GM10266 (cell line): ENCODE measurements at regions not wholly inside any gene's neighbourhood (a gene's known extent, or its start where the extent isn't known, plus 50 kb on each side); places are given as distances from the start of the nearest gene placed in this dataset.

Source experiments
- DNase-seq: peaks from one replicate; pipeline ENCODE4 v3.0.0; 2012; ENCODE audit errors: extremely low spot score
- TF ChIP-seq, protein P1 (sequence below): IDR thresholded peaks from 2 replicates; pipeline ENCODE4 v1.5.1; 2012; ENCODE audit warnings: mild to moderate bottlenecking, low read depth; ENCODE audit not compliant: control insufficient read depth, insufficient read depth; ENCODE audit errors: missing control alignments

DNA sequence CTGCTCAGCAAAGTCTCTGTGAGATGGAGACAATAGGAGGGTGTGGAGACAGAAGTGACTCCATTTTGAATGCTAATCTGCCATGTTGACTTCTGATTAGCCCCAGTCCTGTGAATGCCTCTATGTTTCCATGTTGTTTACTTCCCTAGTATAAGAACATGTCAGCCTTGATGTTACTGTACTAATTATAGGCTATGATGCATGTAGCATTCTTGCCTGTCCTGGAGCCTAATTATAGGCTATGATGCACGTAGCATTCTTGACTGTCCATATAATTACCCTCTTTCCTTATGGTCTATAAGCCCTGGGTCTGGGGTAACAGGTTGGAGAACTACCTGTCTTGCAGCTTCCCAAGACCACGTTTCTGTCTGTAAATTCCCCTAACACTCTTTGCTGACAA lies 353.3 kb upstream of the CLINT1 start:
- no peak for DNase-seq
- TF ChIP-seq, protein P1, sequence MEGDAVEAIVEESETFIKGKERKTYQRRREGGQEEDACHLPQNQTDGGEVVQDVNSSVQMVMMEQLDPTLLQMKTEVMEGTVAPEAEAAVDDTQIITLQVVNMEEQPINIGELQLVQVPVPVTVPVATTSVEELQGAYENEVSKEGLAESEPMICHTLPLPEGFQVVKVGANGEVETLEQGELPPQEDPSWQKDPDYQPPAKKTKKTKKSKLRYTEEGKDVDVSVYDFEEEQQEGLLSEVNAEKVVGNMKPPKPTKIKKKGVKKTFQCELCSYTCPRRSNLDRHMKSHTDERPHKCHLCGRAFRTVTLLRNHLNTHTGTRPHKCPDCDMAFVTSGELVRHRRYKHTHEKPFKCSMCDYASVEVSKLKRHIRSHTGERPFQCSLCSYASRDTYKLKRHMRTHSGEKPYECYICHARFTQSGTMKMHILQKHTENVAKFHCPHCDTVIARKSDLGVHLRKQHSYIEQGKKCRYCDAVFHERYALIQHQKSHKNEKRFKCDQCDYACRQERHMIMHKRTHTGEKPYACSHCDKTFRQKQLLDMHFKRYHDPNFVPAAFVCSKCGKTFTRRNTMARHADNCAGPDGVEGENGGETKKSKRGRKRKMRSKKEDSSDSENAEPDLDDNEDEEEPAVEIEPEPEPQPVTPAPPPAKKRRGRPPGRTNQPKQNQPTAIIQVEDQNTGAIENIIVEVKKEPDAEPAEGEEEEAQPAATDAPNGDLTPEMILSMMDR: no peak

DNA sequence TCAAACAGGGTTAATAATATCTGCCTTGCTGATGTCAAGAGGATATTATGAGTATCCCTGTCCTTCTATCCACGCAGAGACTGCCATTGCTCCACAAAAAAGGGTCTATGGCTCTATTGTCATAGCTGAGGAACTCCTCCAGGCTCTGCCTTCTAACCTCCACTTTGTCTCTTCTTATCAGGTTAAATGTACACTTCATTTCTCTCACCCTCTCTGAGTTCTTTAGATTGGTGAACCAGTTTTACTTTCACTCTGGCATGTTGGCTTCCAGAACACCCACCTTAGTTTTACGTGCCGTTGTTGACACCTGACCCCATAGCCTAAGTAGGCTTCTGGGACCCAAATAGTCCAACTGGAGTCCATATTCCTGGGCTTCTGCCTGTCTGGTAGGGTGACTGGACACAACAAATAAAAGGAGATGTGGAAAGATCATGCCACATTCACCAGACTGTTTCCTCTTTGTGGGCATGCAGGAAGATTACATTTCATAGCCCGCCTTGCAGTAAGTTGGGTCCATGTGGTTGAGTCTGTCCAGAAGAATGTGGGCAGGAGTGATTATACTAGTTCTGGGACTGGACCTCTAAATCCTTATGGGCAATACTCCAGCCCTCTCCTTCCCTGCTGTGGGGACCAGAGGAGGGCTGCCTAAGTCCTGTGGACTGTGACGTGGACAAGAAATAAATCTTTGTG lies 350.4 kb upstream of the CLINT1 start:
- TF ChIP-seq, protein P1: no peak
- no peak for DNase-seq

DNA sequence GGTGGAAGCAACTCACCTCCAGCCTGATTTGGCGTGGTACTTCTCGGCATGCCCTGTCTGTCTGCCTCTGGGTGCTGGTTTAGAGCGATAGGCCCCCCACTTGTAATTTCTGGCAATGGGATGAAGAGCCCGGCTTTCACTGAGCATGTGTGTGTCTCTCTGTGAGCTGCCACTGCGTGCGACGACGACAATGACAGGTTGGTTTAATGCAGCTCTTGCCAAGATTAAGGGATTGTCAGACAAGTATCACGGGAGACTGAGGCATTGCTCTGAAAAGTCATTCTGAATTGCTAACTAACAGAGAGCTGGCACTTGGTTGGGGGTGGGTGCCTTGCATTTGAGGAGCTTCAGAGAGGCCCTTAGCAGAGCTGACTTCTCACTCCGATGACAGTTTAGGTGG lies 348.8 kb upstream of the CLINT1 start:
- DNase-seq: no peak
- TF ChIP-seq, protein P1: no peak

DNA sequence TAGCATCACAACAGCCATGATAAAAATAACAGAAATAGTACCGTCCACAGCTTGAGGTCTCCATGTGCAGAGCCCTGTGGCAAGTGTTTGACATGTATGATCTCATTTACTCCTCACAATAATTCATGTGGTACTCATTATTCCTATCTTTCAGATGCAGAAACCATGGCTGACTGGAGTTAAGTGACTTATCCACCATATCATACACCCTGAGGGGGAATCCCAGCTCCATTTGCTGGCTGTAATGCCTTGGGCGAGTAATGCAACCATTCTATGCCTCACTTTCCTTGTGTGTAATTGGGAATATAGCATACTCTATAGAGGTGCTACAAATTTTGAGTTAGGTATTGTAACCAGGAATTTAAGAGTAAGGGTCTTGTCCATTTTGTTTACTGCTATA lies 347.0 kb upstream of the CLINT1 start:
- no peak for DNase-seq
- TF ChIP-seq, protein P1: no peak

DNA sequence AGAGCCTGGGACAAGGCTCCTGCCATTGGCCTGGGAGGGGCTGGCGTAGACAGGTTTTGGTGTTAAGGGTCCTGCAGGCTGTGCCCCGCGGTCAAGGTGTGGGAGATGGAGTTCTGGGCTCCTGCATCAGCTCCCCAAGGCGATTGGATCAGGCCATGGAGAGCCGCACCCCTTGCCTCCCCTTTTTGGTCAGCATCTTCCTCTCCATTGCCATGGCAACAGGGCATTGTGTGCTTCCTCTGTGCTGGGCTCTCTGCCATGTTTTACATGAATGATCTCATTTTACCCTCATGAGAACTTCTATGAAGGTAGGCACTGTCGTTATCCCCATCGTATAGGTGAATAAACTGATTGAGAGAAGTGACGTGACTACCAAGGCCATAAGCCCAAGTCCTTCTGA lies 344.3 kb upstream of the CLINT1 start:
- no peak for DNase-seq
- TF ChIP-seq, protein P1: no peak

DNA sequence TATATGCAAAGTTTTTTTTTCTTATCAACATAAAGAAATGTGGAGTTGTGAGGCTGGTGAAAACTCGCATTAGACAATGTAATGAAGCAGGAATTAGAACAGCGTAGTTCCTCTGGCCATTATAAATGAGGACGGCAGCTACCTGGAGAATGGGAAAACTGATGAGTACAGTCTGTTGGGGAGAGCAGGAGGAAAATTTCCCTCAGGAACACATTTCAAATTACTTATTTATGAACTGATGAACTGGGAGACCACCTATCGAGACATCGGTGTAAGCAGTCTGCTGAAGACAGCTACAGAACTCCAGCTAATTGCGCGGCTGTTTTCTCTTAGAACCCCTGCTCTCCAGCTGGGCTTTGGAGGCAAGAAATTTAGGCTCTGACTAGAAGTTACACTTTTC lies 343.9 kb upstream of the CLINT1 start:
- TF ChIP-seq, protein P1: no peak
- DNase-seq: no peak

DNA sequence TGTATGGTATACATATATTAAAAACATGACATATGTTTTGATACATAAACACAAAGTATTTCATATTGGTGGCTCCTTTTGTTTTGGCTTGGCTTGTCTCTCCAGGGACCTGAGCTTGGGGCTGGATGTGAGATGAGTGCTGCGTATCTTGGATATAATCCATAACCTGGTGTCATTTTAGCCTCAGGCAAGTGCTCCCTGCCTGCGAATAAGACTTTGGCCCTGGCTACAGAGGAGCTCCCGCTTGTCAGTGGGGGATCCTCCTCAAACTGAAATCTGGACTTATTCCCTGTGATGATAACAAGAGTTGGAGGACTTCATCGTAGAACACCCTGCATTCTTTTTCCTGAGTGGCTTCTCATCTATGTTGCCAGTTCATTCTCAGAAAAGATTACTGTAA lies 341.7 kb upstream of the CLINT1 start:
- DNase-seq: no peak
- TF ChIP-seq, protein P1: no peak
